ENCODE measurements at regions not wholly inside any gene's neighbourhood (a gene's known extent, or its start where the extent isn't known, plus 50 kb on each side); places are given as distances from the start of the nearest gene placed in this dataset.

- H3K4me2 ChIP-seq (ENCODE audit: insufficient read depth, low read length): no peak overlapping the region
- H2AFZ ChIP-seq (ENCODE audit: low read length): no peak overlapping the region
- no peaks in the 10 kb centered on the region for H4K20me1 ChIP-seq (ENCODE audit: insufficient read depth, low read length)
- no peaks in the 10 kb centered on the region for H3K9me3 ChIP-seq (ENCODE audit: low read depth, low read length)
- TF ChIP-seq CTCF (IDR thresholded peaks at IDR 0.05; ENCODE audit: extremely low read depth, low read depth, low read length): no peak
- no peak for DNase-seq (ENCODE audit: insufficient read length, low spot score, missing footprints)
- no peak overlapping the region for H3K27ac ChIP-seq (ENCODE audit: low read depth, low read length)
- H3K36me3 ChIP-seq (ENCODE audit: insufficient read depth, low read length): no peaks in the 10 kb centered on the region
- no peaks in the 10 kb centered on the region for H3K79me2 ChIP-seq (ENCODE audit: insufficient read depth, low read length)
- no peaks in the 10 kb centered on the region for H3K4me1 ChIP-seq (ENCODE audit: insufficient read depth, low read length)
- H3K27me3 ChIP-seq (ENCODE audit: insufficient read depth, low read length): no peaks in the 10 kb centered on the region
- no peak overlapping the region for H3K4me3 ChIP-seq (ENCODE audit: insufficient read depth, low read length)
Observed at GRCh38 chr3:89572261-89572660, 464.8 kb downstream of the EPHA3 start.

GRCh38 chr3:89576417-89576816, 469.0 kb downstream of the EPHA3 start:
- no peak overlapping the region for H3K27ac ChIP-seq (ENCODE audit: low read depth, low read length)
- no peak overlapping the region for H3K4me2 ChIP-seq (ENCODE audit: insufficient read depth, low read length)
- no peaks in the 10 kb centered on the region for H3K4me1 ChIP-seq (ENCODE audit: insufficient read depth, low read length)
- H3K79me2 ChIP-seq (ENCODE audit: insufficient read depth, low read length): no peaks in the 10 kb centered on the region
- H3K27me3 ChIP-seq (ENCODE audit: insufficient read depth, low read length): no peaks in the 10 kb centered on the region
- H3K36me3 ChIP-seq (ENCODE audit: insufficient read depth, low read length): no peaks in the 10 kb centered on the region
- no peak for TF ChIP-seq CTCF (IDR thresholded peaks at IDR 0.05; ENCODE audit: extremely low read depth, low read depth, low read length)
- no peak overlapping the region for H2AFZ ChIP-seq (ENCODE audit: low read length)
- no peaks in the 10 kb centered on the region for H3K9me3 ChIP-seq (ENCODE audit: low read depth, low read length)
- H4K20me1 ChIP-seq (ENCODE audit: insufficient read depth, low read length): no peaks in the 10 kb centered on the region
- no peak overlapping the region for H3K4me3 ChIP-seq (ENCODE audit: insufficient read depth, low read length)
- DNase-seq (ENCODE audit: insufficient read length, low spot score, missing footprints): no peak

GRCh38 chr3:89577637-89578530, 470.5 kb downstream of the EPHA3 start:
- no peak for DNase-seq (ENCODE audit: insufficient read length, low spot score, missing footprints)

More at GRCh38 chr3:89577637-89578530, 470.5 kb downstream of the EPHA3 start:
- TF ChIP-seq CTCF (IDR thresholded peaks at IDR 0.05; ENCODE audit: extremely low read depth, low read depth, low read length): no peak
- Histone ChIP-seq H3K4me2 (ENCODE audit: insufficient read depth, low read length) (no peak overlapping the region), H3K27me3 (ENCODE audit: insufficient read depth, low read length) (no peaks in the 10 kb centered on the region), H3K9me3 (ENCODE audit: low read depth, low read length) (no peaks in the 10 kb centered on the region), H4K20me1 (ENCODE audit: insufficient read depth, low read length) (no peaks in the 10 kb centered on the region), H3K4me3 (ENCODE audit: insufficient read depth, low read length) (no peak overlapping the region), H3K36me3 (ENCODE audit: insufficient read depth, low read length) (no peaks in the 10 kb centered on the region), H3K4me1 (ENCODE audit: insufficient read depth, low read length) (no peaks in the 10 kb centered on the region), H2AFZ (ENCODE audit: low read length) (peak overlapping the region; percentile 20), H3K27ac (ENCODE audit: low read depth, low read length) (no peak overlapping the region), H3K79me2 (ENCODE audit: insufficient read depth, low read length) (no peaks in the 10 kb centered on the region)

Measured in osteoblast (primary cell).